ENCODE measurements at regions not wholly inside any gene's neighbourhood (a gene's known extent, or its start where the extent isn't known, plus 50 kb on each side); places are given as distances from the start of the nearest gene placed in this dataset.

DNA sequence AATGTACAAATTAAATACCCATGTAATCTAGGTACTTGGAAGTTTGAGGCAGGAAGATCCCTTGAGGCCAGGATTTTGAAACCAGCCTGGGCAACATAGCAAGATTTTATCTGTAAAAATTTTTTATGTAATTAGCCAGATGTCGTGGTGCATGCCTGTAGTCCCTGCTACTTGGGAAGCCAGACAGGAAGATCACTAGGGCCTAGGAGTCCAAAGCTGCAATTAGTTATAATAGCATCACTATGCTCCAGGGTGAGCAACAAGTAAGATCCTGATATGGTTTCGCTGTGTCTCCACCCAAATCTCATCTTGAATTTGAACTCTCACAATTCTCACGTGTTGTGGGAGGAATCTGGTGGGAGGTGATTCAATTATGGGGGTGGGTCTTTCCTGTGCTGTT is 535.8 kb downstream of the TENT5A start:
- TF ChIP-seq CTCF (IDR thresholded peaks at IDR 0.05), result no peak
- TF ChIP-seq ATF6 (CRISPR knock-in tag; IDR thresholded peaks at IDR 0.05), result no peak
- TF ChIP-seq, protein P1, sequence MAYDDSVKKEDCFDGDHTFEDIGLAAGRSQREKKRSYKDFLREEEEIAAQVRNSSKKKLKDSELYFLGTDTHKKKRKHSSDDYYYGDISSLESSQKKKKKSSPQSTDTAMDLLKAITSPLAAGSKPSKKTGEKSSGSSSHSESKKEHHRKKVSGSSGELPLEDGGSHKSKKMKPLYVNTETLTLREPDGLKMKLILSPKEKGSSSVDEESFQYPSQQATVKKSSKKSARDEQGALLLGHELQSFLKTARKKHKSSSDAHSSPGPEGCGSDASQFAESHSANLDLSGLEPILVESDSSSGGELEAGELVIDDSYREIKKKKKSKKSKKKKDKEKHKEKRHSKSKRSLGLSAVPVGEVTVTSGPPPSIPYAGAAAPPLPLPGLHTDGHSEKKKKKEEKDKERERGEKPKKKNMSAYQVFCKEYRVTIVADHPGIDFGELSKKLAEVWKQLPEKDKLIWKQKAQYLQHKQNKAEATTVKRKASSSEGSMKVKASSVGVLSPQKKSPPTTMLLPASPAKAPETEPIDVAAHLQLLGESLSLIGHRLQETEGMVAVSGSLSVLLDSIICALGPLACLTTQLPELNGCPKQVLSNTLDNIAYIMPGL (CRISPR knock-in tag; IDR thresholded peaks at IDR 0.05), result no peak
- no peak for TF ChIP-seq CBFB (CRISPR knock-in tag; IDR thresholded peaks at IDR 0.05; ENCODE audit: low read depth)
- no peak for TF ChIP-seq IRF2 (CRISPR knock-in tag; IDR thresholded peaks at IDR 0.05; ENCODE audit: borderline replicate concordance, low read depth)
- no peak for TF ChIP-seq ZBTB43 (CRISPR knock-in tag; IDR thresholded peaks at IDR 0.05)
- no peak for TF ChIP-seq SP1 (CRISPR knock-in tag; conservative IDR thresholded peaks at IDR 0.05)
- no peak for TF ChIP-seq ELF4 (CRISPR knock-in tag; IDR thresholded peaks at IDR 0.05; ENCODE audit: low read depth)
- no peak for TF ChIP-seq ETV6 (CRISPR knock-in tag; IDR thresholded peaks at IDR 0.05)
- no peak for TF ChIP-seq ZNF396 (CRISPR knock-in tag; IDR thresholded peaks at IDR 0.05; ENCODE audit: borderline replicate concordance)
- no peak for TF ChIP-seq ARID4B (CRISPR knock-in tag; IDR thresholded peaks at IDR 0.05; ENCODE audit: borderline replicate concordance)
- TF ChIP-seq NR1H2 (CRISPR knock-in tag; IDR thresholded peaks at IDR 0.05), result no peak
- no peak for TF ChIP-seq CREM (CRISPR knock-in tag; IDR thresholded peaks at IDR 0.05)

All from WTC11 (cell line).